HCT116 (cell line): ENCODE measurements at regions not wholly inside any gene's neighbourhood (a gene's known extent, or its start where the extent isn't known, plus 50 kb on each side); places are given as distances from the start of the nearest gene placed in this dataset.

ENCODE experiments used
- ATAC-seq: fragments of 200-7000 bp; cut with Tn5 transposase; 2 replicates; pipeline ENCODE4 v1.9.1; 2020; ENCODE audit warnings: mild to moderate bottlenecking, moderate library complexity
- BruUV-seq: library from RNA; stranded (reverse); fragments of 400-500 nt; replicated peaks from 2 replicates; lab custom pipeline; 2021; lab: Mats Ljungman, UMichigan
- CTCF ChIA-PET: fragments of 300-600 bp; sonication (Branson Sonifier 250); formaldehyde crosslinking; loops from one replicate; lab custom pipeline; 2021; ENCODE audit warnings: antibody characterized with exemption; lab: Charles Lee
- POLR2A ChIA-PET: fragments of 300-600, 350-600 bp; sonication (Branson Sonifier 250); formaldehyde crosslinking; loops from one replicate; lab custom pipeline; 2021; ENCODE audit warnings: antibody characterized with exemption; lab: Charles Lee
- RAD21 ChIA-PET, 2 experiments: fragments of 300-600 bp; sonication (Branson Sonifier 250); formaldehyde crosslinking; loops; one replicate each; lab custom pipeline; 2023; ENCODE audit warnings: low total read pairs in 2 of 2; ENCODE audit not compliant: uncharacterized antibody in 2 of 2, unreplicated experiment in 2 of 2, low non-redundant PET in 1 of 2; lab: Charles Lee
- DNase-seq: peaks from one replicate; pipeline ENCODE4 v3.0.0-alpha.2; 2010; ENCODE audit warnings: low read depth, low spot score
- H2AFZ ChIP-seq: fragments of 200-600 bp; shearing (Covaris generic), sonication (generic); 2 replicates; pipeline ENCODE4 v1.6.1; 2017; ENCODE audit warnings: low read depth, mixed run types, mixed read lengths, antibody characterized with exemption, low read length; ENCODE audit not compliant: poor library complexity, severe bottlenecking
- H3K27ac ChIP-seq: 2 replicates; pipeline ENCODE4 v1.5.1; 2012; ENCODE audit warnings: low read depth, low read length
- H3K27me3 ChIP-seq: fragments of 200-600 bp; sonication (generic); 2 replicates; pipeline ENCODE4 v1.6.1; 2016; ENCODE audit warnings: mixed run types, low read length, mixed read lengths; ENCODE audit not compliant: insufficient read depth
- H3K36me3 ChIP-seq, 2 experiments: fragments of 200-500 bp in 1 of 2; fragments of 200-600 bp in 1 of 2; sonication (Bioruptor generic) in 1 of 2; sonication (generic) in 1 of 2; 2 replicates each; pipeline versions ENCODE4 v1.5.1 to v1.6.1; 2014 to 2016; ENCODE audit warnings: low read length in 2 of 2, inconsistent platforms in 1 of 2, mixed read lengths in 1 of 2, mixed run types in 1 of 2; ENCODE audit not compliant: insufficient read depth in 2 of 2, control insufficient read depth in 1 of 2
- H3K4me1 ChIP-seq, 2 experiments: fragments of 200-600 bp in 1 of 2; sonication (generic) in 1 of 2; 2 replicates each; pipeline versions ENCODE4 v1.5.1 to v1.6.1; 2012 to 2017; ENCODE audit warnings: low read length in 2 of 2, inconsistent platforms in 1 of 2, mild to moderate bottlenecking in 1 of 2, mixed read lengths in 1 of 2, mixed run types in 1 of 2, moderate library complexity in 1 of 2; ENCODE audit not compliant: insufficient read depth in 2 of 2, control insufficient read depth in 1 of 2
- H3K4me2 ChIP-seq: fragments of 200-600 bp; sonication (generic); 2 replicates; pipeline ENCODE4 v1.6.1; 2017; ENCODE audit warnings: mixed run types, low read length, mixed read lengths
- H3K4me3 ChIP-seq, 2 experiments: fragments of 200-600 bp in 1 of 2; sonication (generic) in 1 of 2; replicated peaks in 1 of 2; 2 replicates each; pipeline ENCODE4 v1.5.1; 2011 to 2016; ENCODE audit warnings: low read length in 2 of 2, control low read depth in 1 of 2, low read depth in 1 of 2, mild to moderate bottlenecking in 1 of 2, mixed read lengths in 1 of 2, mixed run types in 1 of 2
- H3K79me2 ChIP-seq: fragments of 200-600 bp; sonication (generic); 2 replicates; pipeline ENCODE4 v1.6.1; 2017; ENCODE audit warnings: mild to moderate bottlenecking, mixed run types, low read length, moderate library complexity, mixed read lengths; ENCODE audit not compliant: insufficient read depth
- H3K9ac ChIP-seq: fragments of 200-600 bp; sonication (generic); 2 replicates; pipeline ENCODE4 v1.6.1; 2016; ENCODE audit warnings: low read length, mixed read lengths
- H3K9me2 ChIP-seq: fragments of 200-600 bp; sonication (generic), shearing (Covaris generic); 2 replicates; pipeline ENCODE4 v1.6.1; 2017; ENCODE audit warnings: mixed run types, mild to moderate bottlenecking, moderate library complexity; ENCODE audit not compliant: insufficient read depth
- H3K9me3 ChIP-seq, 2 experiments: fragments of 200-500 bp in 1 of 2; fragments of 200-600 bp in 1 of 2; sonication (Bioruptor generic) in 1 of 2; sonication (generic) in 1 of 2; 2 replicates each; pipeline ENCODE4 v1.6.1; 2014 to 2017; ENCODE audit warnings: low read length in 2 of 2, mixed read lengths in 2 of 2, inconsistent platforms in 1 of 2, low read depth in 1 of 2, mild to moderate bottlenecking in 1 of 2, mixed run types in 1 of 2, moderate library complexity in 1 of 2; ENCODE audit not compliant: control insufficient read depth in 1 of 2, insufficient read depth in 1 of 2
- H4K20me1 ChIP-seq: fragments of 200-600 bp; sonication (generic), shearing (Covaris generic); 2 replicates; pipeline ENCODE4 v1.6.1; 2017; ENCODE audit warnings: mixed run types, mild to moderate bottlenecking, moderate library complexity; ENCODE audit not compliant: insufficient read depth
- ATF3 ChIP-seq: IDR thresholded peaks from 2 replicates; pipeline ENCODE4 v1.6.1; 2012
- CBX3 ChIP-seq: IDR thresholded peaks from 2 replicates; pipeline ENCODE4 v1.6.1; 2012; ENCODE audit warnings: low read depth
- CEBPB ChIP-seq: IDR thresholded peaks from 2 replicates; pipeline ENCODE4 v1.6.1; 2012; ENCODE audit warnings: low read depth
- CTCF ChIP-seq, 3 experiments: fragments of 200-600 bp in 1 of 3; sonication (generic) in 1 of 3; IDR thresholded peaks in 2 of 3; conservative IDR thresholded peaks in 1 of 3; 2 replicates each; pipeline ENCODE4 v1.5.1; 2012 to 2017; ENCODE audit warnings: low read depth in 2 of 3, low read length in 2 of 3, antibody characterized with exemption in 1 of 3, borderline replicate concordance in 1 of 3, control low read depth in 1 of 3, mild to moderate bottlenecking in 1 of 3, mixed read lengths in 1 of 3, mixed run types in 1 of 3, moderate library complexity in 1 of 3; ENCODE audit not compliant: insufficient read depth in 1 of 3
- EGR1 ChIP-seq: IDR thresholded peaks from 2 replicates; pipeline ENCODE4 v1.6.1; 2012; ENCODE audit warnings: low read depth
- ELF1 ChIP-seq: IDR thresholded peaks from 2 replicates; pipeline ENCODE4 v1.6.1; 2012; ENCODE audit warnings: low read depth, borderline replicate concordance
- EZH2phosphoT487 ChIP-seq: fragments of 200-600 bp; IDR thresholded peaks from 2 replicates; pipeline ENCODE4 v1.6.1; 2018; ENCODE audit warnings: antibody characterized with exemption, borderline replicate concordance
- FOSL1 ChIP-seq: IDR thresholded peaks from 2 replicates; pipeline ENCODE4 v1.6.1; 2012; ENCODE audit warnings: low read depth
- JUND ChIP-seq: IDR thresholded peaks from 2 replicates; pipeline ENCODE4 v1.6.1; 2012
- MAX ChIP-seq: IDR thresholded peaks from 2 replicates; pipeline ENCODE4 v1.6.1; 2012
- POLR2A ChIP-seq: IDR thresholded peaks from 2 replicates; pipeline ENCODE4 v1.7.0; 2011; ENCODE audit warnings: borderline replicate concordance; ENCODE audit not compliant: insufficient read depth, insufficient read length; ENCODE audit errors: extremely low read depth
- POLR2AphosphoS5 ChIP-seq: IDR thresholded peaks from 2 replicates; pipeline ENCODE4 v1.6.1; 2011; ENCODE audit warnings: mild to moderate bottlenecking, low read depth, low read length, moderate library complexity
- REST ChIP-seq: IDR thresholded peaks from 2 replicates; pipeline ENCODE4 v1.6.1; 2012; ENCODE audit warnings: low read depth
- SIN3A ChIP-seq: IDR thresholded peaks from 2 replicates; pipeline ENCODE4 v1.6.1; 2012; ENCODE audit warnings: low read depth
- SP1 ChIP-seq: IDR thresholded peaks from 2 replicates; pipeline ENCODE4 v1.6.1; 2012; ENCODE audit warnings: low read depth
- TCF7L2 ChIP-seq: IDR thresholded peaks from 2 replicates; pipeline ENCODE4 v1.7.0; 2011; ENCODE audit warnings: borderline replicate concordance, inconsistent platforms; ENCODE audit not compliant: insufficient read depth, insufficient read length; ENCODE audit errors: extremely low read depth
- YY1 ChIP-seq: IDR thresholded peaks from 2 replicates; pipeline ENCODE4 v1.6.1; 2011; ENCODE audit warnings: low read length, low read depth, moderate library complexity, mild to moderate bottlenecking; ENCODE audit not compliant: insufficient replicate concordance; ENCODE audit errors: extremely low read depth
- ZBTB33 ChIP-seq: IDR thresholded peaks from 2 replicates; pipeline ENCODE4 v1.6.1; 2011; ENCODE audit warnings: mild to moderate bottlenecking, low read length, moderate library complexity; ENCODE audit not compliant: insufficient replicate concordance; ENCODE audit errors: extremely low read depth
- ZFX ChIP-seq: fragments of 450-650 bp; IDR thresholded peaks from 2 replicates; pipeline ENCODE4 v1.6.1; 2017
- intact Hi-C: fragments of 100-400 bp; cut with micrococcal nuclease; formaldehyde crosslinking; loops from 2 replicates; pipeline ENCODE4 v1.10.0; 2022

GRCh38 chr12:75938189-75938588 lies 93.4 kb downstream of the PHLDA1 start:
- no TSS peak for BruUV-seq
- peak overlapping the region; percentile 95 for H3K27ac ChIP-seq
- H3K36me3 ChIP-seq, result no peaks in the 10 kb centered on the region
- no peak overlapping the region for H2AFZ ChIP-seq
- DNase-seq (no peak), ATAC-seq (no peak)
- H3K4me2 ChIP-seq, result no peak overlapping the region
- TF ChIP-seq SIN3A, result no peak
- no peak for TF ChIP-seq EZH2phosphoT487
- no peak for TF ChIP-seq ZFX
- no peak for TF ChIP-seq REST
- no peak for TF ChIP-seq EGR1
- TF ChIP-seq CEBPB, result no peak
- no peak for TF ChIP-seq JUND
- TF ChIP-seq MAX, result no peak
- TF ChIP-seq CBX3, result no peak
- no peak for TF ChIP-seq TCF7L2
- no peak for TF ChIP-seq POLR2A
- no peak for TF ChIP-seq ATF3
- no peak for TF ChIP-seq CTCF (IDR thresholded peaks at IDR 0.05 in 2 of 3, conservative IDR thresholded peaks at IDR 0.05 in 1 of 3; ENCODE audit: borderline replicate concordance in 1 of 3, insufficient read depth in 1 of 3, low read depth in 2 of 3, low read length in 2 of 3)
- TF ChIP-seq FOSL1, result no peak
- no peak for TF ChIP-seq POLR2AphosphoS5
- no peak for TF ChIP-seq ELF1
- no peak for TF ChIP-seq ZBTB33
- TF ChIP-seq SP1, result no peak
- TF ChIP-seq YY1, result no peak
- intact Hi-C loops, result no loop called here
- RAD21 ChIA-PET, result no interaction called here
- H3K9me3 ChIP-seq, result no peaks in the 10 kb centered on the region
- POLR2A ChIA-PET, result interaction anchor here (1.2 kb wide), 1 partner anchor 90 kb away, joined by 4 read pairs; no protein-coding TSS in a partner anchor
- CTCF ChIA-PET, result no interaction called here
- no peaks in the 10 kb centered on the region for H3K79me2 ChIP-seq
- peaks cover 47 to 65% of the 10 kb centered on the region in 2 experiments for H3K4me1 ChIP-seq
- peak overlapping the region; percentile 20; the same call in 1 of the 2 replicates for H3K9ac ChIP-seq
- no peak overlapping the region for H3K4me3 ChIP-seq
- H4K20me1 ChIP-seq, result no peaks in the 10 kb centered on the region
- H3K27me3 ChIP-seq, result no peaks in the 10 kb centered on the region
- H3K9me2 ChIP-seq, result no peaks in the 10 kb centered on the region
